ENCODE measurements at regions not wholly inside any gene's neighbourhood (a gene's known extent, or its start where the extent isn't known, plus 50 kb on each side); places are given as distances from the start of the nearest gene placed in this dataset.

GRCh38 chr5:93793159-93793781, 51.9 kb upstream of the POU5F2 start:
- Histone ChIP-seq H3K27ac (no peak overlapping the region), H3K27me3 (replicated peaks; ENCODE audit: insufficient read depth) (no peaks in the 10 kb centered on the region), H3K9me3 (no peaks in the 10 kb centered on the region), H3K36me3 (no peaks in the 10 kb centered on the region), H3K4me1 (ENCODE audit: control insufficient read depth in 1 of 2, low read depth in 2 of 2) (no peaks in the 10 kb centered on the region), H3K4me3 (no peak overlapping the region)
- no peak for ATAC-seq (ENCODE audit: insufficient number of reproducible peaks, low FRiP score, low read depth)
- no peak for DNase-seq (ENCODE audit: low spot score)
- TF ChIP-seq CTCF (IDR thresholded peaks at IDR 0.05) = no peak

- Histone ChIP-seq H3K4me3 (no peak overlapping the region), H3K27me3 (replicated peaks; ENCODE audit: insufficient read depth) (no peaks in the 10 kb centered on the region), H3K9me3 (no peaks in the 10 kb centered on the region), H3K36me3 (no peaks in the 10 kb centered on the region), H3K4me1 (ENCODE audit: control insufficient read depth in 1 of 2, low read depth in 2 of 2) (no peaks in the 10 kb centered on the region), H3K27ac (no peak overlapping the region)
- no peak for TF ChIP-seq CTCF (IDR thresholded peaks at IDR 0.05)
- ATAC-seq (ENCODE audit: insufficient number of reproducible peaks, low FRiP score, low read depth) = no peak
- DNase-seq (ENCODE audit: low spot score) = no peak
These were observed 50.1 kb upstream of the POU5F2 start for GRCh38 chr5:93791518-93791972.

Measured in thoracic aorta (tissue), 2 donors.